ENCODE measurements at regions not wholly inside any gene's neighbourhood (a gene's known extent, or its start where the extent isn't known, plus 50 kb on each side); places are given as distances from the start of the nearest gene placed in this dataset.

- TF ChIP-seq CTCF (conservative IDR thresholded peaks at IDR 0.05; ENCODE audit: low read length) (no peak), EZH2phosphoT487 (IDR thresholded peaks at IDR 0.05; ENCODE audit: borderline replicate concordance, low read depth, low read length) (no peak)
Observed at GRCh38 chr4:57475424-57475823, 365.2 kb upstream of the IGFBP7 start.
